ENCODE measurements at regions not wholly inside any gene's neighbourhood (a gene's known extent, or its start where the extent isn't known, plus 50 kb on each side); places are given as distances from the start of the nearest gene placed in this dataset.
A peak's percentile ranks its signal among the peaks of the same experiment; 100 is the strongest.

DNA sequence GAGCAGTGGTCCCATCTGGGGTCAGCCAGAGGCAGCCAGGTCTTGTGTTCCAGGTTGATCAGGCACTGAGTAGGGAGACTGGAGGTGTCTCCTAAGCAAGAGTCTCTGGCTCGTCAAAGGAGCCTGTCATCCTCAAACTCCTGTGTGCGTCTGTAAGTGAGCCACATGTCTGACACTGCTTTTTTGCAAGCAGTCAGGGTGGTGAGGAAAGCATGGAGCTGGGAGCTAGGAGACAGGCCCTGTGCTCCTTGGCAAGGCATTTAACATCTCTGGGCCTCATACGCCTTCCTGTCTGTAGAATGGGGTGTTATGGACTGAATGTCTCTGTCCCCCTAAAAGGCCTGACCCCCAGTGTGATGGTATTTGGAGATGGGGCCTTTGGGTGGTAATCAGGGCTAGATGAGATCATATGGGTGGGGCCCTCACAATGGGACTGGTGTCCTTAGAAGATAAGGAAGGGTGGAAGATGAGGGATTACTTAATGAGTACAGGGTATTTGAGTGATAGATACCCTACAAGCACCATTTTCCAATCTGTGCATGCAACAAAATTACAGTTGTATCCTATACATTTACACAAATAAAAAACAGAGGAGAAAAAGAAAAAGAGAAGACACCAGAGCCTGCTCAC lies 53.0 kb downstream of the ARL6IP4 start:
- no peak overlapping the region for H3K4me3 ChIP-seq
- DNase-seq (no peak), ATAC-seq (no peak)
- intact Hi-C loops (cut with DNase I) = loop anchor here (10.0 kb wide), 1 partner anchor 211 kb away; no protein-coding TSS in a partner anchor
- TF ChIP-seq, protein P1, sequence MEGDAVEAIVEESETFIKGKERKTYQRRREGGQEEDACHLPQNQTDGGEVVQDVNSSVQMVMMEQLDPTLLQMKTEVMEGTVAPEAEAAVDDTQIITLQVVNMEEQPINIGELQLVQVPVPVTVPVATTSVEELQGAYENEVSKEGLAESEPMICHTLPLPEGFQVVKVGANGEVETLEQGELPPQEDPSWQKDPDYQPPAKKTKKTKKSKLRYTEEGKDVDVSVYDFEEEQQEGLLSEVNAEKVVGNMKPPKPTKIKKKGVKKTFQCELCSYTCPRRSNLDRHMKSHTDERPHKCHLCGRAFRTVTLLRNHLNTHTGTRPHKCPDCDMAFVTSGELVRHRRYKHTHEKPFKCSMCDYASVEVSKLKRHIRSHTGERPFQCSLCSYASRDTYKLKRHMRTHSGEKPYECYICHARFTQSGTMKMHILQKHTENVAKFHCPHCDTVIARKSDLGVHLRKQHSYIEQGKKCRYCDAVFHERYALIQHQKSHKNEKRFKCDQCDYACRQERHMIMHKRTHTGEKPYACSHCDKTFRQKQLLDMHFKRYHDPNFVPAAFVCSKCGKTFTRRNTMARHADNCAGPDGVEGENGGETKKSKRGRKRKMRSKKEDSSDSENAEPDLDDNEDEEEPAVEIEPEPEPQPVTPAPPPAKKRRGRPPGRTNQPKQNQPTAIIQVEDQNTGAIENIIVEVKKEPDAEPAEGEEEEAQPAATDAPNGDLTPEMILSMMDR (IDR thresholded peaks at IDR 0.05) = no peak
- H3K4me1 ChIP-seq = peaks cover 14% of the 10 kb centered on the region
- peaks cover 8% of the 10 kb centered on the region for H3K36me3 ChIP-seq
- no peak overlapping the region for H3K27ac ChIP-seq
- no peaks in the 10 kb centered on the region for H3K9me3 ChIP-seq
- H3K27me3 ChIP-seq (ENCODE audit: low read depth) = no peaks in the 10 kb centered on the region

DNA sequence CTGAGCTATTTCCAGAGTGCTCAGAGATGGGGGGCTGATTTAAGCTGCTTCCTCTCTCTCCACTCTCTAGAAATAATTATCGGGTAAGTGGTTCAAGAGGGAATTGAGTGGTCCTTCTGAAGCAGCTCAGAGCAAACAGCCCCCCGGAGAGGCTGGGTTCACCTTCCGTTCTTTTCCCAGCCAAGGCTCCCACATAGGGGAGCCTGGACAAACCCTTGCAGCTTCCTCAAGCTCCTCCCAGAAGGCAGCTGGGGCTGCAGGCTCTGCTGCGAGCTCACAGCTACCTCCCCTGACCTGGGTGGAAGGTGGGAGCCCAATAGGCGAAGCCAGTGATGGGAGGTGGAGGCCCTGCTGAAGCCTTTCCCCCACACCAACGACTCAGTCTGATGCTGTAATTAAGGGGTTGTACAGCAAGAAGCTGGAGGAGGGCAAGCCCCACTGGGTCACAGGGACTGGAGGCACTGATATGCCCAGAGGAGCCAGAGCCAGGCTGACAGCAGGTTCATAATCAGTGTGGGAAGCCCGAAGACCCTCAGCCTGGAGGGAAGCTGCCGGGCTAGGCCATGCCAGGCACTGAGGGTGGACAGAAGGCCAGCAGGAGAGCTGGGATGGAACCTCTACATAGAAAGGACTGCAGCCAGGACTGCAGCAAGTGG lies 52.4 kb downstream of the ARL6IP4 start:
- ATAC-seq (peak; percentile 56 to 58), DNase-seq (no peak)
- TF ChIP-seq, protein P1 (IDR thresholded peaks at IDR 0.05) = no peak
- no peaks in the 10 kb centered on the region for H3K9me3 ChIP-seq
- peaks cover 14% of the 10 kb centered on the region for H3K4me1 ChIP-seq
- H3K27me3 ChIP-seq (ENCODE audit: low read depth) = no peaks in the 10 kb centered on the region
- H3K27ac ChIP-seq = no peak overlapping the region
- no peak overlapping the region for H3K4me3 ChIP-seq
- intact Hi-C loops (cut with DNase I) = loop anchor here (10.0 kb wide), 1 partner anchor 212 kb away; no protein-coding TSS in a partner anchor
- peaks cover 8% of the 10 kb centered on the region for H3K36me3 ChIP-seq

All from lower lobe of right lung (tissue), 2 donors.